SK-N-MC (cell line): ENCODE measurements at regions not wholly inside any gene's neighbourhood (a gene's known extent, or its start where the extent isn't known, plus 50 kb on each side); places are given as distances from the start of the nearest gene placed in this dataset.

Source experiments
- DNase-seq: peaks from one replicate; pipeline ENCODE4 v3.0.0-alpha.2; 2011; ENCODE audit warnings: low read depth, low spot score
- H3K27ac ChIP-seq: fragments of 200-600 bp; sonication (generic); 2 replicates; pipeline ENCODE4 v1.5.1; 2016; ENCODE audit warnings: mixed run types
- H3K36me3 ChIP-seq: fragments of 200-600 bp; sonication (generic); 2 replicates; pipeline ENCODE4 v1.6.1; 2017; ENCODE audit warnings: antibody characterized with exemption, low read length, mixed read lengths; ENCODE audit not compliant: insufficient read depth
- H3K4me3 ChIP-seq: fragments of 200-600 bp; sonication (generic); 2 replicates; pipeline ENCODE4 v1.5.1; 2016
- H3K9ac ChIP-seq: fragments of 200-600 bp; sonication (generic); 2 replicates; pipeline ENCODE4 v1.8.0; 2017; ENCODE audit warnings: mixed run types, mixed read lengths; ENCODE audit not compliant: insufficient read length
- H3K9me3 ChIP-seq: fragments of 200-600 bp; sonication (generic); 2 replicates; pipeline ENCODE4 v1.6.1; 2017; ENCODE audit warnings: low read depth, mild to moderate bottlenecking, antibody characterized with exemption, low read length, moderate library complexity, mixed read lengths
- EZH2 ChIP-seq: fragments of 200-600 bp; sonication (generic); IDR thresholded peaks from one replicate; pipeline ENCODE4 v1.6.1; 2017; ENCODE audit warnings: antibody characterized with exemption
- FOXP2 ChIP-seq: optimal IDR thresholded peaks from 2 replicates; pipeline ENCODE3; 2011; ENCODE audit warnings: mild to moderate bottlenecking, moderate library complexity; ENCODE audit not compliant: insufficient read depth; ENCODE audit errors: extremely low read length, control extremely low read depth
- POLR2AphosphoS5 ChIP-seq: IDR thresholded peaks from 2 replicates; pipeline ENCODE4 v1.6.1; 2012; ENCODE audit warnings: mild to moderate bottlenecking, low read depth, low read length, borderline replicate concordance

DNA sequence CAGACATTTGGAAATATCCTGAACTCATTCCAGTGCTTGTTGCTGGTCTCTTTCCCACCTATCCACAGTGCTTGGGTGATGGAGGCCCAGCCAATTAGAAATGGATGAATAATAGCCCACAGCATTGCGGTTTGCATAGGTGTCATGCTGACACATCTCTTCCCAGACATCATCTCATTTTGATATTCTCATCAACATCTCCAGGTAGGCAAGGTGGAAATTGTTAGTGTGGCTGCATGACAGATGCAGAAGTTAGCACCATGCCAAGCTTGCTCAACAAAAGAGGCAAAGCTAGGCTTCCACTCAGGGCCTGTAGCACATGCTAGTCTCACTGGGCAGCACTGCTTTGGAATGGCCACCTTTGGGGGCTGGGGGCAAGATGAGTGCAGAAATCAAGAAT, 1118.9 kb downstream of the VRK1 start:
- no peak for TF ChIP-seq POLR2AphosphoS5
- no peak for TF ChIP-seq FOXP2
- TF ChIP-seq EZH2: no peak
- H3K9ac ChIP-seq: no peak overlapping the region
- H3K27ac ChIP-seq: no peak overlapping the region
- no peak overlapping the region for H3K4me3 ChIP-seq
- no peaks in the 10 kb centered on the region for H3K9me3 ChIP-seq
- no peak for DNase-seq
- no peaks in the 10 kb centered on the region for H3K36me3 ChIP-seq

DNA sequence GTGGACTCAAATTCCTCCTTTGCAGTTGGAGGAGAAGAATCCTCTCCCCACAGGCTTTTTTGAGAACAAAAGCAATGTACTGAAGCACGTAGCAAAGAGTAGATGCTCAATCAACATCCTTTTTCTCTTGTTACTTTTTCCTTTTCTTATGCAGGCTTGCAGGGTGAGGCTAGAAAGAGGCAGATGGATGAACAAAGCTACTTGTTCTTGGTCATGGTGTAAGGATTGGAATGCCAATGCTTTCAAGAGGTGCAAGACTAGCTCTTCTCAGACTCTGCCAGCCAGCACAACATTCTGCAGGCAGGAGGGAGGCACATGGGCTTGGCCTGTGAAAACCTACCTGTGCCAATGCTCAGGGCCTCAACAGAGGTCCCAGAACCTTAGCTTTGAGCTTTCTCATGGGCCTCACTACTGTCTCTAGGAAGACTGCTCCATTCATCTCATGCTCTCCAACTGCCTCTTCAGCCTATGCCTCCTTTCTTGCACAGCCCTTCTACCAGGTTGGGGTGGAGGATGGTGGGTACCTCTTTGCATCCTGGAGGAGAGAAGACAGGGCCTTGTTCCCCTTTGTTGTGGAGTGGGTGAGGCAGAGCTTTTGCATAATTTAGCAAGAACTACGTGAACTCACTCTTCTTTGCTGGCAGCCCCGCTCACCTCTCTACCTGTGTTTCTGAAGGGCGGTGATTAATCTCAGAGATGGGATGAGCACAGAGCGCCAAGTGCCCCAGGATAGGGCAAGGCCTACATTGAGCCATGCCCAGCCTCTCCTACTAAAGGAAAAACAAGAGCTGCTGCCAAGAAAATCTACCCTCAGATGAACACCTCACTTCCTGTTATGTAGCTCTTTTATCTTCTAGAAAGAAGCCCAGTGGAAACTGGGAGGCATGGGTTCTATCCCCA, 1119.7 kb downstream of the VRK1 start:
- H3K9ac ChIP-seq: no peak overlapping the region
- TF ChIP-seq POLR2AphosphoS5 (no peak), EZH2 (no peak)
- H3K27ac ChIP-seq: no peak overlapping the region
- no peak for DNase-seq
- no peak overlapping the region for H3K4me3 ChIP-seq
- no peaks in the 10 kb centered on the region for H3K9me3 ChIP-seq
- no peaks in the 10 kb centered on the region for H3K36me3 ChIP-seq

DNA sequence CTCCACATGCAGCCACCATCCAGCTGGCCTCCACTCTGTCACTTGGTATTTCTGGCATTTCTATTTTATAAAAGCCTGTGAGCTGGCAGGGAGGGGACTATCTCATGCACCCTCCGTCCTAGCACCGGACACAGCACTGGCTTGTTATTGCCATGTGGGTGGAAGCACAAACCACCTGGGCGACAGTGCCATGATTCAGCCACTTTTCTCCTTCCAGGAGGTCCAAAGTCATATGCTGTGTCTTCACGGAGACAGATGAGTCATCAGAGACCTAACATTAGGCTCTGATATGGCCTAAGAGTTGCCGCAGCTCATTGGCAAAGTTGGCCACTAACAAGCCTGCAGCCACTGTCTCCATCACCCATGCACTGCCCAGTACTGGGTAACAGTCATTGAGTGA, 1123.0 kb downstream of the VRK1 start:
- no peak for DNase-seq
- no peaks in the 10 kb centered on the region for H3K36me3 ChIP-seq
- no peak overlapping the region for H3K4me3 ChIP-seq

DNA sequence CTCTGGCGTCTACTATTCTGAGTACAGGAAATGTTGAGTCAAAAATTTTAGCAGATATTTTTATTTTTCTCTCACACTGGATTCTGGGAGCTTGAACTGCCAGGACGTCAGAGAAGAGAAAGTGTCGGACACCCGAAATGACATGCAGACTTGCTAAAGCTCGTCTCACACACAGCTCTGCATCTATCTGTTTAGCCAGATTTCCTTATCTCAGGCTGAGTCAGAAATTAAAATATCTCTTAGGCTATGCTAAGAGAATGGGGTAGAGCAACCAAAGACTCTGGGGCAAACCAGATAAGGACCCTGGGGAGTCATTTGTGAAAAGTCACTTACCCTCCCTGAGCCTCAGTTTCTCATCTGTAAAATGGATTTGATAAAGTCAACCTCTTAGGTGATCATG, 1124.1 kb downstream of the VRK1 start:
- H3K4me3 ChIP-seq: no peak overlapping the region
- no peak for DNase-seq
- no peak overlapping the region for H3K27ac ChIP-seq
- no peaks in the 10 kb centered on the region for H3K9me3 ChIP-seq
- H3K36me3 ChIP-seq: no peaks in the 10 kb centered on the region
- no peak overlapping the region for H3K9ac ChIP-seq
- TF ChIP-seq FOXP2 (no peak), POLR2AphosphoS5 (no peak), EZH2 (no peak)

More for the DNA sequence above, 1123.0 kb downstream of the VRK1 start:
- TF ChIP-seq FOXP2 (no peak), POLR2AphosphoS5 (no peak), EZH2 (no peak)
- Histone ChIP-seq H3K27ac (no peak overlapping the region), H3K9ac (no peak overlapping the region), H3K9me3 (no peaks in the 10 kb centered on the region)

DNA sequence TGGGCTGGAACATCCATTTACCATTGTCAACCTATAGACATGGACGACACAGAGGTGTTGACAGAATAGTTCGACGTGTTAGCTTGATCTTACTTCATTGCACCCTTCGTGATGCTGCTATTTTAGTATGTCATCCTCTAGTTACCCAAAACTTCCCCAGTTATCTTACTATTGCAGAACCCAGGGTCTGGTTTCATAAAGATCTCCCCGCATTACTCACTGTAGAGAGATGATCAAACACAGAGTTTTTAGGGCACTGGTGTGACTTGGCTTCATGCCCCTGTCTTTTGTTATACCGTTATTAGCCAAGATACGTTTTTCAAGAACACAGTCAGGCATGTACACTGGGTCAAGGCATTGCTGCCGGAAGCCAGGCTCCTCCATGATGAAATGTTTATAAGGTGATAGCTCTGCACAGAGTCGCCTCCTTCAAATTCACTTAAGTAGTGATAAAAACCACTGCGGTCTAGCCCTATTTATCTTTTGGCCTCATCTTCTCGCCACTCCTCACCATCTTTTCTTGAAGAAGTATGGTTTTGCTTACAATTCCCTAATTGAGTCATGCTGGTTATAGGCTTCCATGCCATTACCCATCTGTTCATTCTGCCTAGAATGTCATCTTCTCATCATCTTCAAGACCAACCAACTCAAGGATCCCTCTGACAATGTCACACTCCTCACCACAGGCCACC, 1127.9 kb downstream of the VRK1 start:
- Histone ChIP-seq H3K9me3 (no peaks in the 10 kb centered on the region), H3K4me3 (no peak overlapping the region), H3K27ac (no peak overlapping the region), H3K9ac (no peak overlapping the region), H3K36me3 (no peaks in the 10 kb centered on the region)
- DNase-seq: no peak
- no peak for TF ChIP-seq FOXP2
- no peak for TF ChIP-seq POLR2AphosphoS5
- no peak for TF ChIP-seq EZH2

DNA sequence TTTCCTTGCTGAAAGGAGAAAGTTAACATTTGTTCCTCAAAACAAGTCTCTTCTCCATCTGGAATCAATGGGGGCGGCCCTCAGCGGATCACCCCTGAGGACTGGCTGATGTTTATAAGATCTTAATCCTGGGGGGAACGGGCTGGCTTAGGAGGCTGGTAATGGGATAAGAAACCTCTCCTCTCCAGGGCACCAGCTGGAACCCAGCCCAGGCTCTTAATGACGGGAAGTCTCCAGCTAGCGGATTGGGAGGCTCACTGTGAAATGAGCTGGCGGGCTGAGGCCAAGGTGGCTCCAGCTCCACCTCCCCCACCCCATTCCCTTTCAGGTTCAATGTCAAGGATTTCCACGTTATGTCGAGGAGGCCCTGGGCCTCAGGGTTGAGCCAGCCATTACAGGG, 1133.0 kb downstream of the VRK1 start:
- no peak overlapping the region for H3K9ac ChIP-seq
- H3K4me3 ChIP-seq: peak overlapping the region; percentile 68
- H3K9me3 ChIP-seq: no peaks in the 10 kb centered on the region

DNA sequence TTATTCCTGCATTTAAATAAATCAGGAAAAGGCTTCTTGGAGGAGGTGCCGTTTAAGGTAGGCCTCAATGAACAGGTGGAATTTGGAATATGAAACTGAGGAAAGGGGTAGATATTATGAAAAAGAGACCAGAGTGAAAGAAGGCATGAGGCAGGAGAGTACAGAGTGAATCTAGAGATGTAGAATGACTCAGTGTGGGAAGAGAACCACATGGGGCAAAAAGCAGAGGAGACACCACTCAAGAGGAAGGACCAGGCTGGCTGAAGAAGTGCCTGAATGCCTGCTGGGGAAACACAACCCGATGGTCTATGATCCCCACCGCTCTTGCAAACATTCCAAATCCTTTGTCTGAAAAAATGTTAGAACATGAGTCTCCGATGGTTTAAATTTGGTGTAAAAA, 1134.1 kb downstream of the VRK1 start:
- Histone ChIP-seq H3K36me3 (no peaks in the 10 kb centered on the region), H3K4me3 (no peak overlapping the region), H3K9ac (no peak overlapping the region), H3K9me3 (no peaks in the 10 kb centered on the region), H3K27ac (peak overlapping the region; percentile 85)
- TF ChIP-seq EZH2: no peak
- no peak for DNase-seq

More for the DNA sequence above, 1133.0 kb downstream of the VRK1 start:
- H3K27ac ChIP-seq: peak overlapping the region; percentile 85
- TF ChIP-seq EZH2: no peak
- peak; percentile 22; the same call in 1 of the 2 replicates for TF ChIP-seq POLR2AphosphoS5
- peak; percentile 29 for TF ChIP-seq FOXP2
- no peaks in the 10 kb centered on the region for H3K36me3 ChIP-seq
- peak; percentile 50 for DNase-seq

DNA sequence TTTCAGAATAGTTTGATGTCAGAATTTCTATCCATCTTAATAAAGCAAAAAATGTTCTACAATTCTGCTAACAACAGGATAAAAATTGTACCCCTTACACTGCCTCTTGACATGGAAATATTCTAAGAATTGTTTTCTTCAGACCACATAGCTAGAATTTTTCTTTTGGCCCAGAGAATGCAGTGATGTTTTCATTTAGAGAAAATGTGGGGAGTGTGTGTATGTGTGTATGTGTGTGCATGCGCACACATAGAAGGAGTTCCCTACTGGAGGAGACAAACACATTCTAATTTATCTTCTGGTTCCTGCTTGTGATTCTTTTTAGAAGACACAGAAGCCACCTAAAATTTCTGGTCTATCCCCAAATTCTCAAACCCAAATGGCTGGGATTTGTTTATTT, 1145.7 kb downstream of the VRK1 start:
- Histone ChIP-seq H3K27ac (no peak overlapping the region), H3K9ac (no peak overlapping the region), H3K4me3 (no peak overlapping the region), H3K9me3 (no peaks in the 10 kb centered on the region), H3K36me3 (no peaks in the 10 kb centered on the region)
- TF ChIP-seq EZH2 (no peak), POLR2AphosphoS5 (no peak)
- DNase-seq: no peak

DNA sequence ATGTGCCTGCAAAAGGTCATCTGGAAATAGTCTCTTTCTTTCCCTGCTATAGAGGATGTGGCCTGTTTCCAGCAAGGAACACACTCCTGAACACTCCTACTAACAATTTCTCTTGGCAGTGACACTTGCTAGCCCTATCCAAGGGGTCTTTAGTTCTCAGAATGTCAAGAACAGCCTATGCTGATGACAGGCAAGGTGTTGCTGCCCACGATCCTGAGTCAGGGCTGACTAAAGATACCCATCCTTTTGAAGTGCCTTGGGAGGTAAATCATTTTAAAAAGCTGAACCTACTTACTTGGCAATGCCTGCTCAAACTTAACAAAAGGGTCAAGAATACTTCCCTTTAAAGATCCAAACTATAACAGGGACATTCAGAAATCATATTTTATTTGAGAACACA, 1146.4 kb downstream of the VRK1 start:
- no peak overlapping the region for H3K4me3 ChIP-seq

More for the DNA sequence above, 1146.4 kb downstream of the VRK1 start:
- TF ChIP-seq POLR2AphosphoS5 (no peak), FOXP2 (no peak), EZH2 (no peak)
- no peak overlapping the region for H3K27ac ChIP-seq
- no peak overlapping the region for H3K9ac ChIP-seq
- no peak for DNase-seq
- H3K36me3 ChIP-seq: no peaks in the 10 kb centered on the region
- H3K9me3 ChIP-seq: no peaks in the 10 kb centered on the region
